ENCODE measurements at regions not wholly inside any gene's neighbourhood (a gene's known extent, or its start where the extent isn't known, plus 50 kb on each side); places are given as distances from the start of the nearest gene placed in this dataset.

DNA sequence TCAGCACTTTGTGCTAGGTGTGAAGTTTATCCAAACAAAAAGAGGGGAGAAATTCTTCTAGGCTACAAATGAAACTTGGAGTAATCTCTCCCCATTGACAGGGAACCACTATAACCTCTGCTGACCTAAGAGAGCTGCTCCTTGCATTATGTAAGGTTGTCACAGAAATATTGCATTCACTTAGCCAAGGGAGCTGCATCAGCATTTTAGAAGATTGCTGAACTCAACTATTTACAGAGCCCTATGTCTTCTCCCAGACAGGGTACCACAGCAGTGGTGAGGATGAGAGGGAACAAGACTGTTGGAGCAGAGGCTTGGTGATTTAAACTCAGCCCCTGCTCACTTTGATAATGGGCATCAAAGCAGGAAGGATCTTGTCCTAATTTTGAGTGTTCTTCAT, 362.0 kb downstream of the TMEM38B start:
- Histone ChIP-seq H3K27me3 (ENCODE audit: control insufficient read depth, extremely low read depth, insufficient read depth, low read length) (no peaks in the 10 kb centered on the region), H3K36me3 (ENCODE audit: control insufficient read depth in 2 of 2, extremely low read depth in 1 of 2, insufficient read depth in 2 of 2, low read length in 2 of 2) (no peaks in the 10 kb centered on the region), H3K9ac (ENCODE audit: control insufficient read depth, extremely low read depth, insufficient read depth, low read length) (no peak overlapping the region), H3K4me2 (ENCODE audit: control insufficient read depth, extremely low read depth, insufficient read depth, low read depth, low read length) (no peak overlapping the region), H4K20me1 (ENCODE audit: control insufficient read depth, extremely low read depth, insufficient read depth, low read length) (no peaks in the 10 kb centered on the region), H3K27ac (ENCODE audit: control insufficient read depth, insufficient read depth, low read length) (no peak overlapping the region), H3K9me1 (ENCODE audit: control insufficient read depth, extremely low read depth, insufficient read depth, low read length) (no peaks in the 10 kb centered on the region), H3K79me2 (ENCODE audit: control insufficient read depth, insufficient read depth, low read length) (no peaks in the 10 kb centered on the region), H3K4me1 (ENCODE audit: control insufficient read depth, extremely low read depth, insufficient read depth, low read length) (no peaks in the 10 kb centered on the region), H3K4me3 (ENCODE audit: control insufficient read depth in 2 of 3, extremely low read depth in 1 of 3, insufficient read depth in 2 of 3, low read depth in 1 of 3, low read length in 3 of 3) (no peak overlapping the region), H2AFZ (ENCODE audit: control insufficient read depth, low read length) (no peak overlapping the region), H3K9me3 (ENCODE audit: control insufficient read depth, low read depth, low read length) (no peaks in the 10 kb centered on the region)
- TF ChIP-seq EZH2 (IDR thresholded peaks at IDR 0.05; ENCODE audit: low read length), result no peak
- TF ChIP-seq, protein P1, sequence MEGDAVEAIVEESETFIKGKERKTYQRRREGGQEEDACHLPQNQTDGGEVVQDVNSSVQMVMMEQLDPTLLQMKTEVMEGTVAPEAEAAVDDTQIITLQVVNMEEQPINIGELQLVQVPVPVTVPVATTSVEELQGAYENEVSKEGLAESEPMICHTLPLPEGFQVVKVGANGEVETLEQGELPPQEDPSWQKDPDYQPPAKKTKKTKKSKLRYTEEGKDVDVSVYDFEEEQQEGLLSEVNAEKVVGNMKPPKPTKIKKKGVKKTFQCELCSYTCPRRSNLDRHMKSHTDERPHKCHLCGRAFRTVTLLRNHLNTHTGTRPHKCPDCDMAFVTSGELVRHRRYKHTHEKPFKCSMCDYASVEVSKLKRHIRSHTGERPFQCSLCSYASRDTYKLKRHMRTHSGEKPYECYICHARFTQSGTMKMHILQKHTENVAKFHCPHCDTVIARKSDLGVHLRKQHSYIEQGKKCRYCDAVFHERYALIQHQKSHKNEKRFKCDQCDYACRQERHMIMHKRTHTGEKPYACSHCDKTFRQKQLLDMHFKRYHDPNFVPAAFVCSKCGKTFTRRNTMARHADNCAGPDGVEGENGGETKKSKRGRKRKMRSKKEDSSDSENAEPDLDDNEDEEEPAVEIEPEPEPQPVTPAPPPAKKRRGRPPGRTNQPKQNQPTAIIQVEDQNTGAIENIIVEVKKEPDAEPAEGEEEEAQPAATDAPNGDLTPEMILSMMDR (optimal IDR thresholded peaks at IDR 0.05 in 1 of 3, IDR thresholded peaks at IDR 0.05 in 1 of 3, conservative IDR thresholded peaks at IDR 0.05 in 1 of 3; ENCODE audit: extremely low read depth in 1 of 3, insufficient read depth in 2 of 3, low read length in 3 of 3), result no peak
- FAIRE-seq (no peak), DNase-seq (ENCODE audit: low read depth, low spot score) (no peak)
- dilution Hi-C loops (cut with MboI; ENCODE audit: extremely low pct_ligation_motif_present, low sequenced_read_pairs), result no loop called here

DNA sequence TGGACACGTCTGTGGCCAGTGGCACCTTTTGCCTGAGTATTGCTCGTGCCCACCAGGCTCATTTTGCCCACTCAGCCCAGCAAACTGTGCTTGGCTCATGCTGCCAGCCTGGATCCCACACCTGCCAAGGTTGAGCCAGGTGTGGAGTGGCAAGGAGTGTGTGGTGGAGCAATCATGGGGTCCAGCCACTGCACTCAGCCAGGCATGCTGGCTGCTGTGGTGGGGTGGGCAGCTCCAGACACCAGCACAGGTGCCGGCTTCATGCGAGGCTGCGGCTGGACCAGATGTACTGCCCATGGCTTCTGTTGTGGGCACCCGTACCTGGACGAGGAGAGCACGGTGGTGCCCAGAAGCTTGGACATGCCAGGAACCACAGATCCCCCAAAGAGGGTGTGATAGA, 364.1 kb downstream of the TMEM38B start:
- H3K79me2 ChIP-seq (ENCODE audit: control insufficient read depth, insufficient read depth, low read length), result no peaks in the 10 kb centered on the region
- no peak overlapping the region for H3K4me2 ChIP-seq (ENCODE audit: control insufficient read depth, extremely low read depth, insufficient read depth, low read depth, low read length)
- H3K27me3 ChIP-seq (ENCODE audit: control insufficient read depth, extremely low read depth, insufficient read depth, low read length), result no peaks in the 10 kb centered on the region
- DNase-seq (ENCODE audit: low read depth, low spot score) (no peak), FAIRE-seq (no peak)
- no peaks in the 10 kb centered on the region for H3K9me1 ChIP-seq (ENCODE audit: control insufficient read depth, extremely low read depth, insufficient read depth, low read length)
- no peaks in the 10 kb centered on the region for H3K4me1 ChIP-seq (ENCODE audit: control insufficient read depth, extremely low read depth, insufficient read depth, low read length)
- H2AFZ ChIP-seq (ENCODE audit: control insufficient read depth, low read length), result no peak overlapping the region
- TF ChIP-seq, protein P1 (optimal IDR thresholded peaks at IDR 0.05 in 1 of 3, IDR thresholded peaks at IDR 0.05 in 1 of 3, conservative IDR thresholded peaks at IDR 0.05 in 1 of 3; ENCODE audit: extremely low read depth in 1 of 3, insufficient read depth in 2 of 3, low read length in 3 of 3), result no peak
- no peak for TF ChIP-seq EZH2 (IDR thresholded peaks at IDR 0.05; ENCODE audit: low read length)
- no peaks in the 10 kb centered on the region for H4K20me1 ChIP-seq (ENCODE audit: control insufficient read depth, extremely low read depth, insufficient read depth, low read length)
- H3K4me3 ChIP-seq (ENCODE audit: control insufficient read depth in 2 of 3, extremely low read depth in 1 of 3, insufficient read depth in 2 of 3, low read depth in 1 of 3, low read length in 3 of 3), result no peak overlapping the region
- no peaks in the 10 kb centered on the region for H3K9me3 ChIP-seq (ENCODE audit: control insufficient read depth, low read depth, low read length)
- H3K36me3 ChIP-seq (ENCODE audit: control insufficient read depth in 2 of 2, extremely low read depth in 1 of 2, insufficient read depth in 2 of 2, low read length in 2 of 2), result no peaks in the 10 kb centered on the region
- dilution Hi-C loops (cut with MboI; ENCODE audit: extremely low pct_ligation_motif_present, low sequenced_read_pairs), result no loop called here
- H3K27ac ChIP-seq (ENCODE audit: control insufficient read depth, insufficient read depth, low read length), result no peak overlapping the region
- H3K9ac ChIP-seq (ENCODE audit: control insufficient read depth, extremely low read depth, insufficient read depth, low read length), result no peak overlapping the region
